HEK293T (cell line): ENCODE measurements at regions not wholly inside any gene's neighbourhood (a gene's known extent, or its start where the extent isn't known, plus 50 kb on each side); places are given as distances from the start of the nearest gene placed in this dataset.

Experiments
- CTCF ChIA-PET: fragments of 350-600 bp; formaldehyde crosslinking; extraction: SDS; loops from one replicate; lab custom pipeline; 2021; ENCODE audit warnings: antibody characterized with exemption, inconsistent platforms; lab: Yijun Ruan, JAX
- POLR2A ChIA-PET: fragments of 350-600 bp; formaldehyde crosslinking; extraction: SDS; loops from one replicate; lab custom pipeline; 2020; ENCODE audit warnings: antibody characterized with exemption, inconsistent platforms; lab: Yijun Ruan, JAX
- DNase-seq: peaks from one replicate; pipeline ENCODE4 v3.0.0; 2012; ENCODE audit warnings: mixed read lengths; ENCODE audit errors: extremely low spot score
- ARNT ChIP-seq: fragments of 450-650 bp; IDR thresholded peaks from 2 replicates; pipeline ENCODE4 v1.6.1; 2017; ENCODE audit warnings: mild to moderate bottlenecking
- BHLHE40 ChIP-seq: fragments of 450-650 bp; IDR thresholded peaks from 2 replicates; pipeline ENCODE4 v1.6.1; 2016; ENCODE audit warnings: mild to moderate bottlenecking, moderate library complexity, borderline replicate concordance
- CTBP1 ChIP-seq: fragments of 450-650 bp; IDR thresholded peaks from 2 replicates; pipeline ENCODE4 v1.6.1; 2016; ENCODE audit warnings: borderline replicate concordance
- ELF4 ChIP-seq: fragments of 450-650 bp; IDR thresholded peaks from 2 replicates; pipeline ENCODE4 v1.6.1; 2017; ENCODE audit warnings: antibody characterized with exemption
- FOXA1 ChIP-seq: fragments of 450-650 bp; IDR thresholded peaks from 2 replicates; pipeline ENCODE4 v1.6.1; 2016; ENCODE audit warnings: mild to moderate bottlenecking
- FOXK2 ChIP-seq: fragments of 450-650 bp; IDR thresholded peaks from 2 replicates; pipeline ENCODE4 v1.6.1; 2016; ENCODE audit warnings: mild to moderate bottlenecking
- FOXM1 ChIP-seq: fragments of 450-650 bp; IDR thresholded peaks from 2 replicates; pipeline ENCODE4 v1.6.1; 2017; ENCODE audit warnings: mild to moderate bottlenecking, borderline replicate concordance
- HDGF ChIP-seq: fragments of 450-650 bp; IDR thresholded peaks from 2 replicates; pipeline ENCODE4 v1.6.1; 2017; ENCODE audit warnings: antibody characterized with exemption, borderline replicate concordance
- L3MBTL2 ChIP-seq: fragments of 450-650 bp; conservative IDR thresholded peaks from 2 replicates; pipeline ENCODE4 v1.6.1; 2016; ENCODE audit warnings: mild to moderate bottlenecking
- LEF1 ChIP-seq: fragments of 450-650 bp; IDR thresholded peaks from 2 replicates; pipeline ENCODE4 v1.6.1; 2017; ENCODE audit warnings: mild to moderate bottlenecking, borderline replicate concordance
- NFRKB ChIP-seq: fragments of 450-650 bp; IDR thresholded peaks from 2 replicates; pipeline ENCODE4 v1.6.1; 2016; ENCODE audit warnings: mild to moderate bottlenecking, moderate library complexity
- PKNOX1 ChIP-seq: fragments of 450-650 bp; IDR thresholded peaks from 2 replicates; pipeline ENCODE4 v1.6.1; 2016
- SP1 ChIP-seq: fragments of 450-650 bp; IDR thresholded peaks from 2 replicates; pipeline ENCODE4 v1.6.1; 2017
- SUZ12 ChIP-seq: fragments of 450-650 bp; IDR thresholded peaks from 2 replicates; pipeline ENCODE4 v1.6.1; 2016; ENCODE audit warnings: mild to moderate bottlenecking
- TARDBP ChIP-seq: fragments of 450-650 bp; IDR thresholded peaks from 2 replicates; pipeline ENCODE4 v1.6.1; 2016
- ZNF384 ChIP-seq: fragments of 450-650 bp; IDR thresholded peaks from 2 replicates; pipeline ENCODE4 v1.6.1; 2016

GRCh38 chr14:44041700-44042099 is 465.4 kb downstream of the FSCB start:
- ChIA-PET POLR2A (no interaction called here), CTCF (no interaction called here)
- TF ChIP-seq ZNF384 = no peak
- TF ChIP-seq ARNT = no peak
- TF ChIP-seq PKNOX1 = no peak
- DNase-seq = no peak

GRCh38 chr14:44040561-44040960 is 466.5 kb downstream of the FSCB start:
- POLR2A ChIA-PET = no interaction called here
- CTCF ChIA-PET = no interaction called here
- no peak for DNase-seq
- TF ChIP-seq PKNOX1 (no peak), HDGF (no peak), SUZ12 (no peak), ZNF384 (no peak), L3MBTL2 (no peak), FOXK2 (no peak), ELF4 (no peak), SP1 (no peak), NFRKB (no peak), BHLHE40 (no peak)

- CTCF ChIA-PET = no interaction called here
- DNase-seq = no peak
- POLR2A ChIA-PET = no interaction called here
- no peak for TF ChIP-seq SP1
Measured at GRCh38 chr14:44036248-44036647, 470.8 kb downstream of the FSCB start.

GRCh38 chr14:44035707-44036106 is 471.4 kb downstream of the FSCB start:
- POLR2A ChIA-PET = no interaction called here
- TF ChIP-seq ELF4 (no peak), TARDBP (no peak), LEF1 (no peak), HDGF (no peak), PKNOX1 (no peak), ZNF384 (no peak), SUZ12 (no peak), NFRKB (no peak), FOXK2 (no peak), ARNT (no peak), FOXA1 (no peak), CTBP1 (no peak), SP1 (no peak), FOXM1 (no peak), L3MBTL2 (no peak), BHLHE40 (no peak)

GRCh38 chr14:44030831-44031383 is 476.2 kb downstream of the FSCB start:
- CTCF ChIA-PET = no interaction called here
- POLR2A ChIA-PET = no interaction called here
- DNase-seq = no peak
- no peak for TF ChIP-seq ELF4
- no peak for TF ChIP-seq FOXA1
- TF ChIP-seq NFRKB = no peak
- no peak for TF ChIP-seq TARDBP
- TF ChIP-seq SP1 = no peak

More at GRCh38 chr14:44035707-44036106, 471.4 kb downstream of the FSCB start:
- CTCF ChIA-PET = no interaction called here
- DNase-seq = no peak

GRCh38 chr14:44029933-44030332 is 477.1 kb downstream of the FSCB start:
- CTCF ChIA-PET = no interaction called here

GRCh38 chr14:44027397-44027796 is 479.7 kb downstream of the FSCB start:
- TF ChIP-seq SUZ12 = no peak
- no peak for TF ChIP-seq ELF4
- TF ChIP-seq FOXM1 = no peak
- TF ChIP-seq PKNOX1 = no peak
- TF ChIP-seq ZNF384 = no peak
- no peak for TF ChIP-seq NFRKB
- no peak for TF ChIP-seq CTBP1
- TF ChIP-seq ARNT = no peak
- TF ChIP-seq SP1 = no peak
- no peak for TF ChIP-seq FOXA1
- TF ChIP-seq L3MBTL2 = no peak
- TF ChIP-seq HDGF = no peak
- no peak for TF ChIP-seq BHLHE40
- no peak for TF ChIP-seq TARDBP
- TF ChIP-seq FOXK2 = no peak
- no peak for TF ChIP-seq LEF1
- ChIA-PET POLR2A (no interaction called here), CTCF (no interaction called here)
- DNase-seq = no peak

More at GRCh38 chr14:44029933-44030332, 477.1 kb downstream of the FSCB start:
- DNase-seq = no peak
- TF ChIP-seq ELF4 = no peak
- TF ChIP-seq FOXK2 = no peak
- TF ChIP-seq HDGF = no peak
- TF ChIP-seq CTBP1 = no peak
- TF ChIP-seq L3MBTL2 = no peak
- no peak for TF ChIP-seq BHLHE40
- TF ChIP-seq FOXA1 = no peak
- TF ChIP-seq TARDBP = no peak
- no peak for TF ChIP-seq ARNT
- POLR2A ChIA-PET = no interaction called here
